Fibroblast of pulmonary artery (primary cell): ENCODE measurements at regions not wholly inside any gene's neighbourhood (a gene's known extent, or its start where the extent isn't known, plus 50 kb on each side); places are given as distances from the start of the nearest gene placed in this dataset.

Source experiments
- DNase-seq: peaks from one replicate; pipeline ENCODE4 v3.0.0-alpha.2; 2010; ENCODE audit warnings: low read depth
- H3K4me3 ChIP-seq: replicated peaks from 2 replicates; pipeline ENCODE4 v1.5.1; 2011; ENCODE audit warnings: low read depth, mild to moderate bottlenecking, control low read depth, low read length, moderate library complexity
- CTCF ChIP-seq: IDR thresholded peaks from 2 replicates; pipeline ENCODE4 v1.5.1; 2011; ENCODE audit warnings: mild to moderate bottlenecking, control low read depth, low read length, inconsistent platforms; ENCODE audit errors: missing control alignments

- no peak overlapping the region for H3K4me3 ChIP-seq
- TF ChIP-seq CTCF: no peak
- DNase-seq: no peak
Measured at GRCh38 chr2:126535408-126535807, 120.5 kb upstream of the GYPC start.

DNA sequence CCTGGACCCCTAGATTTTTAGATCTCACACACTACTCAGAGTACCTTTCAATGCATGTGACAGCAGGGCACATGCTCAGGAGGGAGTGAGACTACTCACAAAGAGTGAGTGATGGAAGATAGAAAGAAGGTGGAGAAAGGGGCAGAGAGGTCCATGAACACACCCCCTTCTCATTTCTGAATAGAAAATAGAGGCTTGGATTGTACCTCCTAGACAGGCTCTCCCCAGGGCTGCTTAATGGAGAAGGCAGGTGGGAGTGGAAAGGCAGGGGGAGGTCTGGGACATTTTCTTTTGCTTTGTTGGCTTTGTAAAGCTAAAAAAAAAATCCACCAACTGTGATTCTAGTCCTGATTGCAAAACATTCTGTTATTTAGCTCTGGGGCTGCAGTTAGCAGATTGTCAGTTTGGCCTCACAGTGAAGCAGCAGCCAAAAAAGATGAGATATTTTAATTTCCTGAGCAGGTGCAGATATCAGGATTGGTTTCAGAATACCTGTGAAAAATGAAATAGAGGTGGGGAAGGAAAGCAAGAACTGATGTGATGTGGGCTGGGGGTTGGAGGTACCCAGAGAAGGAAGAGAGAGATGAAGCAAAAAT lies 119.3 kb upstream of the GYPC start:
- TF ChIP-seq CTCF: no peak
- no peak for DNase-seq
- no peak overlapping the region for H3K4me3 ChIP-seq

DNA sequence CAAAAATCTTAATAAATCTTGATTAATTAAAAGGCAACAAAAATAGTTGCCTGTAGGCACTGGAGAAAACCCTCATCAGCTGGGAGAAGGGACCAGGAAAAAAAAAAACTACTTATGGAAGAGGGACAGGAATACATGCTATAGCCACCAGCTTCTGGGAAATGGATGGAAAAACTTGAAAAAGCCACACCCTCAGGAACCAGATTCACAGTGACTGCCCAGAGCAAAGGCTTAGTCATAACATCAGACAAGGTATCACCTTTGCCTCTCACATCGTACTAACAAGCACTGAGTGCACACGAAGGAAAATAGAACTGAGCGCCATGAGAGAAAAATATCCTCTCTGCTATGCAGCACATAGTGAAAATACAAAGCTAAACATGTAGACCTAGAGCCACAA lies 116.9 kb upstream of the GYPC start:
- no peak for TF ChIP-seq CTCF
- no peak overlapping the region for H3K4me3 ChIP-seq
- DNase-seq: no peak

- no peak for DNase-seq
- no peak overlapping the region for H3K4me3 ChIP-seq
- TF ChIP-seq CTCF: no peak
Measured at GRCh38 chr2:126542247-126542646, 113.7 kb upstream of the GYPC start.

- no peak for TF ChIP-seq CTCF
- DNase-seq: peak; percentile 3
- no peak overlapping the region for H3K4me3 ChIP-seq
Measured at GRCh38 chr2:126543081-126543480, 112.9 kb upstream of the GYPC start.

GRCh38 chr2:126558029-126558428 lies 97.9 kb upstream of the GYPC start:
- no peak for DNase-seq
- no peak overlapping the region for H3K4me3 ChIP-seq
- no peak for TF ChIP-seq CTCF

DNA sequence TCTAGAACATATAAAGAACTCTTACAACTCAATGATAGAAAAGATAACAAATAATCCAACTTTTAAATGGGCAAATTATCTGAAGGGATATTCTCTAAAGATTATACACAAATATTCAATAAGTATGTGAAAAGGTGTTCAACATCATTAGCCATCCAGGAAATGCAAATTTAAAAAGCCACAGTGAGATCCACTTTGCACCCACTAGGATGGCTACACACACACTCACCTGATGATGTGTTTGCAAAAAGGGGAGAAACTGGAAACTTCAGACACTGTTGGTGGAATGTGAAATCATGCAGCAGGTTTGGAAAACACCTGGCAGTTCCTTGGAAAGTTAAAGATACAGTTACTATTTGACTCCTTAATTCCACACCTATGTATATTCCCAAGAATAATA lies 87.2 kb upstream of the GYPC start:
- no peak for DNase-seq
- H3K4me3 ChIP-seq: no peak overlapping the region
- TF ChIP-seq CTCF: no peak
